Posterior cingulate gyrus (tissue), 11 donors: ENCODE measurements at regions not wholly inside any gene's neighbourhood (a gene's known extent, or its start where the extent isn't known, plus 50 kb on each side); places are given as distances from the start of the nearest gene placed in this dataset.
A peak's percentile ranks its signal among the peaks of the same experiment; 100 is the strongest.
"Not testable (repeated sequence)": the region's sequence is repeated elsewhere in the genome, so short reads cannot be mapped to it uniquely, and the experiment has no call there.

Source experiments
- DNase-seq, 10 donors: peaks; one replicate each; pipeline versions ENCODE4 v3.0.0 to v3.0.0-alpha.2; 2020 to 2021; ENCODE audit warnings: mixed read lengths in 3 of 10
- intact Hi-C: fragments of 100-400 bp; cut with DNase I; formaldehyde crosslinking; loops from one replicate; pipeline ENCODE4 v1.15.1; 2023

DNA sequence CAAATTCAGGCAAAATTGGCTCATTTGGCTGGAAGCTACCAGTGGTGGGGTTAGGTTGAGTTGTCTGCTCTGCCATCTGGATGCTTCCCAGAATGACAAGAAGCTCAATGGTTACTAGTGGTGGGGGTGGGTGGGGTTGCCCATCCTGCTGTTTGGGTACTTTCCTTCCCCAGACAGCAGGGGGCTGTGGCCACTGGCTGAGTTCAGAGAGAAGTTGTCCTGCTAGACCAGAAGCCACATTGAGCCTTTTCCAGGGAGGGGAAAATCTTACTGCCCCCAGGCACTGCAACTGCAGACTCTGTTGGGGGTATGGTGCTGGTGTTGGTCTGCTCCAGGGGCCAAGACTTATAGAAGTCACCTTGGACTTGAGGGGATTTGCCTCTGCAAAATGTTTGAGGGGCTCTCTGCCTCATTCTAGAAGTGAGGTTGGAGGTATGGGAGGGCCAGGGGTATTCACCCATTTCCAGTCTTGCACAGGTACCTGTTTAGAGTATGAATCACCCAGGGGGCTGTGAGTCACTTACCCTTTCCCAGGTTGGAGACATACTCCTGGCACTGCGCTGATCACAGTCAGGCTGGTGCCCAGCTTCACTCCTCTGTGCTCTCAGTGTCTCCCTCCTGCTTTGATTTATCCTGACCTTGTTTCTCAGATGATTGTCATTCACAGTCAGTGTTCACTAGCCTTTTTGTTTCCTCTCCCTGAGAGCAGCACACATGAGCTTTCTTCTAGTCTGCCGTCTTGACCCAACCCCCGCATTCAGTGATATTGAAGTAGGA, 89.1 kb upstream of the NEGR1 start:
- peak in 1 of 10 donors; percentile 44 for DNase-seq
- intact Hi-C loops: no loop called here

GRCh38 chr1:72370836-72371235, 88.5 kb upstream of the NEGR1 start:
- DNase-seq: peak in 1 of 10 donors; percentile 17
- intact Hi-C loops: not testable (repeated sequence)

- DNase-seq: no peak
- intact Hi-C loops: no loop called here
Observed at GRCh38 chr1:72369069-72369757, 86.9 kb upstream of the NEGR1 start.

DNA sequence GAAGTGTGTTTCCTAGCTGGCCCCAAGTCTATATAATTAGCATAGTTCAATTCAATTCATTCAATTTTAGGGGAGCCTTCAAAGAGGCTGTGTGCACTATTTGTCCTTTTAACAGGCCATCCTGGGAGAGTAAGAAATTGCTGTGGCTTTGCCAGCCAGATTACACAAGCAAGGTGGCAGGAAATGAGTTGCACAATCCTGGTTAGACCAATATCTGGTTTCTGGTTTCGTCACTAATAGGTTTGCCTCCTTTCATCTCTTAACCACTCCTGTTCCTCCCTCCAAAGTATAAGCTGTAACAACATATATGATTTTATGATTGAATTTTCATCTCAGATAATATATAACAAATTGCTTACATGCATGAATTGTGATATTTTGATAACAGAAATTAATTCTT, 84.1 kb upstream of the NEGR1 start:
- intact Hi-C loops: no loop called here
- DNase-seq: no peak

- intact Hi-C loops: no loop called here
Observed at GRCh38 chr1:72365693-72366092, 83.4 kb upstream of the NEGR1 start.

GRCh38 chr1:72362538-72362937, 80.2 kb upstream of the NEGR1 start:
- DNase-seq: no peak
- intact Hi-C loops: no loop called here

More at GRCh38 chr1:72365693-72366092, 83.4 kb upstream of the NEGR1 start:
- no peak for DNase-seq

DNA sequence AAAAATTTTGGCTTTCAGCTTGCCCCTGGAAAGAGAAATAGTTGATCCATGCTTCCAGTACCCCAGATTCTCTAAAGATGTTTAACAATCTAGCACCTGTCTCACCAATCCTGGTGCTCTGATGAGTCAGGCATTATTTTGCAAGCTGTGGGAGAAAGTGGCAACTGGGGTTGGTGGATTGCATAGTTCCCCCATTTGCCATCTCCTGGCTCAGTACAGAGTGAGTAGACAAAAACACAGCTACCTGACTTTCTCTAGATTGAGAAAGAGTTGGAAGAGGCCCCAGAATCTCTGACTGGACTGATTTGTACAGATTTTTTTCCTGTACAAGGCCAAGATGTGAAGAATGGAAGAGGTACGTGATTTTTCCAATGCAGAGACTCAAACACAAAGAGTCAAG, 75.1 kb upstream of the NEGR1 start:
- no peak for DNase-seq
- intact Hi-C loops: no loop called here

DNA sequence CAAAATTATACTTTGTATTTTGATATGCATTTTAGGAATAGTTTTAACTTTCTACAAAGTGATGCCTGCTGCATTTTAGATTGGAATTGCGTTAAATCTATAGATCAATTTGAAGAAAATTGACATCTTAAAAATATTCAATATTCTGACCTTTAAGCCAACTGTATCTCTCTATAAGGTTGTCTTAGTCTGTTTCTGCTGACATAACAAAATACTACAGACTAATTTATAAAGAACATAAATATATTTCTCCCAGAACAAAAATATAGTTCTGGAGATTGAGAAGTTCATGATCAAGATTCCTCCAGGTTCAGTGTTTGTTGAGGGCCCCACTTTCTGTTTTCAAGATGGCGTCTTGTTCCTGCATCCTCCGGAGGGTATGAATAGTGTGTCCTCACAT, 73.6 kb upstream of the NEGR1 start:
- intact Hi-C loops: no loop called here
- no peak for DNase-seq

DNA sequence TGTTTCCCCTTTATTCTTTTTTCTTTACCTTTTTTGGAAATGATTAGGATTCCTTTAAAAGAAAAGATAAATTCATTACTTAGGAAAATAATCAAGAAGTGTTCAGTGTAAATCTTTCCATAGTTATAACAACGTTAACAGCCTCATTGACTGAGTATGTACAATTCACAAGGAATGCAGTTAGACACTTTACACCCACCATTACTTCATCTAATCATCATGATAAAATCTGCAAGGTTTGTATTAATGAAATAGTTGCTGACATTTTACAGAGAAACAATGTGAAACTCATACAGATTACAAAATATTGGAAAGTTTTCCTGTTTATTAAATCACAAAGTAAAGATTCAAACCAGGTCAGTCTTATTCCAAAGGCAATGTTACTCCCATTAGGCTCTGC, 59.3 kb upstream of the NEGR1 start:
- DNase-seq: no peak
- intact Hi-C loops: no loop called here

GRCh38 chr1:72336776-72337175, 54.4 kb upstream of the NEGR1 start:
- intact Hi-C loops: no loop called here
- no peak for DNase-seq
